Middle frontal gyrus (tissue), 1 donor: ENCODE measurements at regions not wholly inside any gene's neighbourhood (a gene's known extent, or its start where the extent isn't known, plus 50 kb on each side); places are given as distances from the start of the nearest gene placed in this dataset.
"Not testable (repeated sequence)": the region's sequence is repeated elsewhere in the genome, so short reads cannot be mapped to it uniquely, and the experiment has no call there.

ENCODE experiments used
- DNase-seq: peaks from one replicate; pipeline ENCODE4 v3.0.0-alpha.2; 2015; ENCODE audit warnings: low spot score; ENCODE audit errors: extremely low spot score

DNA sequence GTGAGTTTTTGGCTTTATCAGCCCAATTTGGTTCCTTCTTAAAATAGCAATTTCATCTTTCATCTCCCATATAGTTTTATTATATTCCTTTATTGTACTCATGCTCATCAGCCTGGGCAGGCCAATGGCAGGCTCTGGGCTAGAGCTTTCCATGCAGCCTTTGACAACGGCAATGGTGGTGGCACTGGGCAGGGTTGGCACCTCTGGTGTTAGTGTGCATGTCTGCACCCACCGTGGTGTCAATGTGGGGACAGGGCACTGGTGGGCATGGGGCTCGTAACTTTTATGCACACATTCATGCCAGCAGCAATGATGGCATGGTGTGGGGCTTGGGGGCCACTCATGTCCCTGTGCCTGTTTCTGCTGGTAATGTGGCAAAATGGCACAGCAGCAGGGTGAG lies 1305.4 kb downstream of the DSC3 start:
- no peak for DNase-seq

DNA sequence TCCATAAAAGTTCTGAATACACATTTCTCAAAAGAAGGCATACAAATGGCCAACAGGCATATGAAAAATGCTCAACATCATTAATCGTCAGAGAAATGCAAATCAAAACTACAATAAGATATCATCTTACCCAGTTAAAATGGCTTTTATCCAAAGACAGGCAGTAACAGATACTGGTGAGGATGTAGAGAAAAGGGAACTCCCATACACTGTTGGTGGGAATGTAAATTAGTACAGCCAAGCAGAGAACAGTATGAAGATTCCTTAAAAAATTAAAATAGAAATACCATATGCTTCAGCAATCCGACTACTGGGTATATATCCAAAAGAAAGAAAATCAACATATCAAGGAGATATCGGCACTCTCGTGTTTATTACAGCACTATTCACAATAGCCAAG lies 1312.5 kb downstream of the DSC3 start:
- no peak for DNase-seq

DNA sequence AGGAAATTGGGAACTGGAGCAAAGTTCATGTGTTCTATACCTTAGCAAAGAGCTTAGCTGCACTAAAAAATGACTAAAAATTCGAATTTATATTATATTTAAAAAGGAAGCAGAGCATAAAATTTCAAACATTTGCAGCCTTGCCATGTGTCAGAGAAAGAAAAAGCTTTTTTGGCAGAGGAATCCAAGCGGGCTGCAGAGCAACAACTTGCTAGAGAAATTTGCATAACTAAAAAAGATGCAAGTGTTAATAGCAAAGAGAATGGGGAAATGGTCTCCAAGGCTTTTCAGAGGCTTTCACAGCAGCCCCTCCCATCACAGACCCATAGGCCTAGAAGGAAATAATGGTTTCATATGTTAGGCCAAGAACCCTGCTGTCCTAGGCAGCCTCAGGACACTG lies 1315.9 kb downstream of the DSC3 start:
- peak; percentile 4 for DNase-seq

GRCh38 chr18:29723486-29723885 lies 1319.1 kb downstream of the DSC3 start:
- not testable (repeated sequence) for DNase-seq

DNA sequence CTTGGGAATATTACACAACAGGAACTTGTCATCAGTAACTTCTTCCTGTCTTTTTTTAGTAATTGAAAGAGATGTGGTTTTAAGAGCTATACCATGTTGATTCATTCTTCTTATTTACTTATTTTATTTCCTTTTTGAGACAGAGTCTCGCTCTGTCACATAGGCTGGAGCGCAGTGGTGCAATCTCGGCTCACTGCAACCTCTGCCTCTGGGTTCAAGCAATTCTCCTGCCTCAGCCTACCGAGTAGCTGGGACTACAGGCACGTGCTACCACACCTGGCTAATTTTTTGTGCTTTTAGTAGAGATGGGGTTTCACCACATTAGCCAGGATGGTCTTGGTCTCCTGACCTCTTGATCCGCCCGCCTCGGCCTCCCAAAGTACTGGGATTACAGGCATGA lies 1326.6 kb downstream of the DSC3 start:
- not testable (repeated sequence) for DNase-seq

DNA sequence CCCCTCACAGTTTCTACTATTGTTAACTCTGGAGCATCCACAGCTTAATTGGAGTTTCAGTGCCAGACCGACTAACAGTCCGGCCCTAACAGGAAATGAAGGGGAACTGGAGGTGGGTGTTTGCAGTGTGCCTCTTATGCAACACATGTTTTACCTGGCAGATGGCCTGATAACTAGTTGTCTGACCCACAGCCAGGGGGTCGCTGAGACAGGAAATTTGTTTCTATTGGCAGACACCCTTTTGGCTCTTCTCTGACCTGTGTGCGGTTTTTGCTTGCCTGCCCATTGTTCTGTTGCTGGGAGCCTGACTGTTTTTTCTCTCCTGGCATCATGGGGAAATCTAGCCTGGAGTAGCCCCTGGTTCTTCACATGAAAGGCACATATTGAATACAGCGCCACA lies 1329.8 kb downstream of the DSC3 start:
- DNase-seq, result no peak

GRCh38 chr18:29711932-29712331 lies 1330.6 kb downstream of the DSC3 start:
- DNase-seq, result no peak

- DNase-seq, result no peak
Measured at GRCh38 chr18:29693334-29693733, 1349.2 kb downstream of the DSC3 start.

- DNase-seq, result no peak
Measured at GRCh38 chr18:29681578-29681977, 1361.0 kb downstream of the DSC3 start.

GRCh38 chr18:29664278-29665036 lies 1378.1 kb downstream of the DSC3 start:
- no peak for DNase-seq

DNA sequence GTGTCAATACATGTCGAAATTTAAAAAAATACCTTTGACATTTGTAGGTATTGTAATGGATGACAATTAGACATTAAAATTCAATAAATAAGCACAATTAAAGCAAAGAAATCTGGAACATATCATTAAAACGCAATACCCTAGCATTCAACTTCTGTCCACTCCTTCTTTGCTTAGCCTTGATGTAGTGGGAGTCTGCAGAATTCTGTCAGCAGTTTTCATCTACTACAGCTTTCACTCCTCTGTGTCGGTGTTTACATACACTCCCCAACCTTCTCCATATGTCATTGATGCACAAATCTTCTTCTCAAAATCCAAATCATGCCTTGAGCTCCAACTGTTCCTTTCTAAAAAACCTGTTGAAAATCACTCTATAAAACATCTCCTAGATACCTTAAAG lies 1380.6 kb downstream of the DSC3 start:
- DNase-seq, result no peak

GRCh38 chr18:29660777-29661176 lies 1381.8 kb downstream of the DSC3 start:
- no peak for DNase-seq

DNA sequence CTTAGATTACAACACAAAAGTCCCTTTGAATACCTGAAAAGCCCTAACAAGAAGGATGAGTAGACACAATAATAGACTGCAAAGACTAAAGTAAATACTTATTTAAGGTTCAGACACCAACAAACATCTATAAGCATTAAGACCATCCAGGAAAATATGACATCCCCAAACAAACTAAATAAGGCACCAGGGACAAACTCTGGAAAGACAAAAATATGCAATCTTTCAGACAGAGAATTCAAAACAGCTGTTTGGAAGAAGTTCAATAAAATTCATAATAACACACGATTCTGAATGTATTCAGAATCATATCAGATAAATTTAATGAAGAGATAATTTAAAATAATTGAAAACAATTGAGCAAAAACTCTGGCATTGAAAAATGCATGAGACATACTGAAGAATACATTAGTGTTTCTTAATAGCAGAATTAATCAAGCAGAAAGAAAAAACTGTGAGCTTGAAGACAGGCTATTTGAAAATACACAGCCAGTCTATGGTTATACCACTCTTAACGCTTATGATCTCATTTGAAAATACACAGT lies 1388.8 kb downstream of the DSC3 start:
- DNase-seq, result no peak

DNA sequence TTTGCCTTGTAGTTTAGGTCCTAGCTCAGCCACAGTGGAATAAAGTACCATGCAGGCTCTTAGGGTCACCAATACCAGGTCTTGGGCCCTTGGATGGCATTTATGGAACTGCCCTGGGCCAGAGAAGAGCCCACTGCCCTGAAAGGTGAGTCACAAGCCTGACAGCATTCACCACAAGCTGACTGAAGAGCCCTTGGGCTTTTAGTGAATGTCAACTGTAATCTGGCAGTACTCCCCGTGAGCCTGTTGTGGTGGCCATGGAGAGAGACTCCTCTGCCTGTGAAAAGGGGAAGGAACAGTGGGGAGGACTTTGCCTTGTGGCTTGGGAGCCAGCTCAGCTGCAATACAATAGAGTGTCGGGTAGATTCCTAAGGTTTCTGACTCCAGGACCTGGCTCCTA lies 1389.7 kb downstream of the DSC3 start:
- DNase-seq, result no peak

DNA sequence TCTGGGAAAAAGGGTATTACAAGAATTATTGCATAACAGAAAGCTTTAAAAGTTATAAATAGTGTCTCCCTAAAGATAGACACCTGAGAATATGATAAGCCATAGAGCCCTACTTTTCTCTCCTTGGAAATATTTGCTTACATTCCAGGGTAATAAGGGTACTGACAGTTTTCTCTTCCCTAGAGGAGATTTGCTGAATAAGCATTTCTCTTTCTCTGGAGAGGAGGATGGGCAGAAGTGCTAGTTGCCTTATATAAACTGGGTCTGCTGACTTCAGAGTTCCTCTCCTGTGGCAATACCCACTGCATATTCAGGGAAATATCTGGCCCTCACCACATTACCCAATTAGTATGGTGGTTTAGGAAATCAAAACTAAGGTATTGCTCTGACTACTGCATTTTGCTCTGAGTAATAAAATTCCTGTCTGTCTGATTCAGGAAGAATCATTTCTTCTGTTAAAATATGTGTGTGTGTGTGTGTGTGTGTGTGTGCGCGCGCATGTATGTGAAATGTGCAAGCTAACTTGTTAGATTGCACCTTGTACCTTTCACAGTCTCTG lies 1391.3 kb downstream of the DSC3 start:
- no peak for DNase-seq

GRCh38 chr18:29648891-29649290 lies 1393.7 kb downstream of the DSC3 start:
- DNase-seq, result no peak

- no peak for DNase-seq
Measured at GRCh38 chr18:29647700-29648099, 1394.8 kb downstream of the DSC3 start.

DNA sequence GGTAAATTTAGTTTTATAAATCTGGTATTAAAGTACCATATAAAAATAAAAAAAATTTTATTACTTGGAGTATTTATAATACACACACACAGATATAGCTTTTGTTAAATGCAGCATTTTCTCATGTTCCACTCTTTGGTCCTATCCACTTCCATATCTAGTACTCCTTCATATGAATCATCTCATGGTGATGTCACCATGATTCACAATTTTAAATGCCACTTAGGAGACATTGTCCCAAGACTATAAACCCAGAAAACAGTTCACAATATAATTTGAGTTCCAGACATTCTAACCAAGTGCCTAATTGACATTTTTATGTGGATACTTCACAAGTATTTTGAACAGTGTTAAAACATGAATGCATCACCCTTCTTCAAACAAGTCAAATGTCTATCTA lies 1398.3 kb downstream of the DSC3 start:
- DNase-seq, result no peak

- no peak for DNase-seq
Measured at GRCh38 chr18:29629493-29630036, 1413.0 kb downstream of the DSC3 start.

DNA sequence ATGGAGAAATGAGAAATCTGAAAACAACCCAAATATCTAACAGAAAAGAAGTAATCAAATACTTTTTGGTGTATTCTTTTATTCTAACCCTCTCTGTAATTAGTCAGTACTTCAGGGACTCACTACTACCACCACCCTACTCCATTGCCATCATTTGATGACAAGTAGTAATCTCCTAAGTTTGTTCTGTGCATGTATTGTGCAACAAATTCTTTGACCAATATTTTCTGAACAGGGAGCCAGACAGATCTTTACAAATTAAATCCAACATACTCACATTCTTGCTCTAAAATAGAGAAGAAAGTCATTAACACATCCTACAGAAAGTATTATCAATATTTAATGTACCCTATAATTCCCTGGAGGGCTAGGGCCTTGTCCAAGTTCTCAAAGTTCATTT lies 1416.4 kb downstream of the DSC3 start:
- DNase-seq, result no peak

GRCh38 chr18:29616867-29617266 lies 1425.7 kb downstream of the DSC3 start:
- DNase-seq, result no peak

- DNase-seq, result no peak
Measured at GRCh38 chr18:29608982-29609381, 1432.1 kb upstream of the CDH2 start.

DNA sequence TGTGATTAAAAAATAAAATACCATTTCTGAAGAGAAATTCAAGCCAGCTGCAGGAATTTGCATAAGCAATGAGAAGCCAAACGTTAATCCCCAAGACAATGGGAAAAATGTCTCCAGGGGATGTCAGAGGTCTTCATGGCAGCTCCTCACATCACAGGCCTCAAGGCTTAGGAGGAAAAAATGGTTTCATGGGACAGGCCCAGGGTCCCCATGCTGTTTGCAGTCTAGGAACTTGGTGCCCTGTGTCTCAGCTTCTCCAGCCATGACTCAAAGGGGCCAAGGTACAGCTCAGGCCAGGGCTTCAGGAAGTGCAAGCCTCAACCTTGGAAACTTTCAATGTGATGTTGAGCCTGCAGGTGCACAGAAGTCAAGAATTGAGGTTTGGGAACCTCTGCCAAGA lies 1428.4 kb upstream of the CDH2 start:
- no peak for DNase-seq
